ENCODE measurements at regions not wholly inside any gene's neighbourhood (a gene's known extent, or its start where the extent isn't known, plus 50 kb on each side); places are given as distances from the start of the nearest gene placed in this dataset.

GRCh38 chr4:150002561-150002960, 75.7 kb upstream of the DCLK2 start (continued):
- TF ChIP-seq CBX5 (IDR thresholded peaks at IDR 0.05; ENCODE audit: low read depth) (no peak), MEF2B (IDR thresholded peaks at IDR 0.05; ENCODE audit: partially characterized antibody, poor library complexity, severe bottlenecking) (no peak), SREBF2 (IDR thresholded peaks at IDR 0.05; ENCODE audit: low read length) (no peak), MYB (IDR thresholded peaks at IDR 0.05; ENCODE audit: borderline replicate concordance, low read depth, low read length) (no peak), MLLT1 (IDR thresholded peaks at IDR 0.05) (no peak), SMC3 (IDR thresholded peaks at IDR 0.05; ENCODE audit: borderline replicate concordance, low read length) (no peak), ELK1 (IDR thresholded peaks at IDR 0.05; ENCODE audit: low read depth, low read length) (no peak), CREB1 (IDR thresholded peaks at IDR 0.05; ENCODE audit: low read depth) (no peak), CTCF (IDR thresholded peaks at IDR 0.05 in 2 of 3, conservative IDR thresholded peaks at IDR 0.05 in 1 of 3; ENCODE audit: control insufficient read depth in 2 of 3, extremely low read depth in 1 of 3, insufficient read depth in 1 of 3, low read depth in 3 of 3, low read length in 3 of 3) (no peak), HSF1 (IDR thresholded peaks at IDR 0.05; ENCODE audit: low read depth, low read length) (no peak)

Measured in GM12878 (cell line).